ENCODE measurements at regions not wholly inside any gene's neighbourhood (a gene's known extent, or its start where the extent isn't known, plus 50 kb on each side); places are given as distances from the start of the nearest gene placed in this dataset.

GRCh38 chr13:42686165-42686564 is 95.2 kb upstream of the FAM216B start:
- TF ChIP-seq CTCF (IDR thresholded peaks at IDR 0.05; ENCODE audit: borderline replicate concordance, extremely low read depth, low read length, poor library complexity, severe bottlenecking) (no peak), EZH2 (IDR thresholded peaks at IDR 0.05; ENCODE audit: borderline replicate concordance, low read depth, low read length, severe bottlenecking) (no peak)
